ENCODE measurements at regions not wholly inside any gene's neighbourhood (a gene's known extent, or its start where the extent isn't known, plus 50 kb on each side); places are given as distances from the start of the nearest gene placed in this dataset.

- Histone ChIP-seq H3K79me2 (ENCODE audit: insufficient read depth, low read length) (no peaks in the 10 kb centered on the region), H4K20me1 (ENCODE audit: insufficient read depth, low read length) (no peaks in the 10 kb centered on the region), H3K36me3 (ENCODE audit: insufficient read depth, low read length) (no peaks in the 10 kb centered on the region), H3K4me1 (ENCODE audit: insufficient read depth, low read length) (no peaks in the 10 kb centered on the region), H3K9me3 (ENCODE audit: low read depth, low read length) (no peaks in the 10 kb centered on the region), H3K4me3 (ENCODE audit: insufficient read depth, low read length) (no peak overlapping the region), H2AFZ (ENCODE audit: low read length) (no peak overlapping the region), H3K4me2 (ENCODE audit: insufficient read depth, low read length) (no peak overlapping the region), H3K27me3 (ENCODE audit: insufficient read depth, low read length) (no peaks in the 10 kb centered on the region), H3K27ac (ENCODE audit: low read depth, low read length) (no peak overlapping the region)
- TF ChIP-seq CTCF (IDR thresholded peaks at IDR 0.05; ENCODE audit: extremely low read depth, low read depth, low read length): no peak
- no peak for DNase-seq (ENCODE audit: insufficient read length, low spot score, missing footprints)
Measured at GRCh38 chr16:49056546-49056945, 225.1 kb downstream of the CBLN1 start.

GRCh38 chr16:49055824-49056545 is 225.7 kb downstream of the CBLN1 start:
- DNase-seq (ENCODE audit: insufficient read length, low spot score, missing footprints): no peak
- H3K27ac ChIP-seq (ENCODE audit: low read depth, low read length): no peak overlapping the region
- H3K4me3 ChIP-seq (ENCODE audit: insufficient read depth, low read length): no peak overlapping the region
- no peaks in the 10 kb centered on the region for H3K36me3 ChIP-seq (ENCODE audit: insufficient read depth, low read length)
- no peak overlapping the region for H2AFZ ChIP-seq (ENCODE audit: low read length)
- no peaks in the 10 kb centered on the region for H3K4me1 ChIP-seq (ENCODE audit: insufficient read depth, low read length)
- no peaks in the 10 kb centered on the region for H3K27me3 ChIP-seq (ENCODE audit: insufficient read depth, low read length)
- H3K79me2 ChIP-seq (ENCODE audit: insufficient read depth, low read length): no peaks in the 10 kb centered on the region
- H4K20me1 ChIP-seq (ENCODE audit: insufficient read depth, low read length): no peaks in the 10 kb centered on the region
- no peak for TF ChIP-seq CTCF (IDR thresholded peaks at IDR 0.05; ENCODE audit: extremely low read depth, low read depth, low read length)
- no peaks in the 10 kb centered on the region for H3K9me3 ChIP-seq (ENCODE audit: low read depth, low read length)
- no peak overlapping the region for H3K4me2 ChIP-seq (ENCODE audit: insufficient read depth, low read length)

GRCh38 chr16:49055291-49055690 is 226.3 kb downstream of the CBLN1 start:
- no peaks in the 10 kb centered on the region for H4K20me1 ChIP-seq (ENCODE audit: insufficient read depth, low read length)
- TF ChIP-seq CTCF (IDR thresholded peaks at IDR 0.05; ENCODE audit: extremely low read depth, low read depth, low read length): no peak
- H3K4me1 ChIP-seq (ENCODE audit: insufficient read depth, low read length): no peaks in the 10 kb centered on the region
- no peak for DNase-seq (ENCODE audit: insufficient read length, low spot score, missing footprints)
- H3K4me2 ChIP-seq (ENCODE audit: insufficient read depth, low read length): no peak overlapping the region
- H3K27ac ChIP-seq (ENCODE audit: low read depth, low read length): no peak overlapping the region
- no peaks in the 10 kb centered on the region for H3K27me3 ChIP-seq (ENCODE audit: insufficient read depth, low read length)
- no peak overlapping the region for H3K4me3 ChIP-seq (ENCODE audit: insufficient read depth, low read length)
- H3K79me2 ChIP-seq (ENCODE audit: insufficient read depth, low read length): no peaks in the 10 kb centered on the region
- no peak overlapping the region for H2AFZ ChIP-seq (ENCODE audit: low read length)
- no peaks in the 10 kb centered on the region for H3K9me3 ChIP-seq (ENCODE audit: low read depth, low read length)
- no peaks in the 10 kb centered on the region for H3K36me3 ChIP-seq (ENCODE audit: insufficient read depth, low read length)

GRCh38 chr16:49054606-49055005 is 227.0 kb downstream of the CBLN1 start:
- H3K36me3 ChIP-seq (ENCODE audit: insufficient read depth, low read length): no peaks in the 10 kb centered on the region
- H3K4me3 ChIP-seq (ENCODE audit: insufficient read depth, low read length): no peak overlapping the region
- H3K4me2 ChIP-seq (ENCODE audit: insufficient read depth, low read length): no peak overlapping the region
- no peak for TF ChIP-seq CTCF (IDR thresholded peaks at IDR 0.05; ENCODE audit: extremely low read depth, low read depth, low read length)
- no peaks in the 10 kb centered on the region for H3K4me1 ChIP-seq (ENCODE audit: insufficient read depth, low read length)
- no peak for DNase-seq (ENCODE audit: insufficient read length, low spot score, missing footprints)
- H2AFZ ChIP-seq (ENCODE audit: low read length): no peak overlapping the region
- H3K9me3 ChIP-seq (ENCODE audit: low read depth, low read length): no peaks in the 10 kb centered on the region
- H4K20me1 ChIP-seq (ENCODE audit: insufficient read depth, low read length): no peaks in the 10 kb centered on the region
- H3K27me3 ChIP-seq (ENCODE audit: insufficient read depth, low read length): no peaks in the 10 kb centered on the region
- H3K27ac ChIP-seq (ENCODE audit: low read depth, low read length): no peak overlapping the region
- no peaks in the 10 kb centered on the region for H3K79me2 ChIP-seq (ENCODE audit: insufficient read depth, low read length)
